ENCODE measurements at regions not wholly inside any gene's neighbourhood (a gene's known extent, or its start where the extent isn't known, plus 50 kb on each side); places are given as distances from the start of the nearest gene placed in this dataset.
A peak's percentile ranks its signal among the peaks of the same experiment; 100 is the strongest.

- peak overlapping the region in 2 of 4 donors; percentile 32 to 46 for H3K4me3 ChIP-seq
- no peaks in the 10 kb centered on the region for H3K36me3 ChIP-seq
- no peak overlapping the region for H3K27ac ChIP-seq
- H3K9me3 ChIP-seq, result no peaks in the 10 kb centered on the region
- H3K4me1 ChIP-seq, result peaks cover 0 to 1% (median 0%) of the 10 kb centered on the region in 4 donors
- 22 to 24% methylated on average over 9 of the region's 9 CpGs for WGBS, 2 donors
- TF ChIP-seq POLR2A (IDR thresholded peaks at IDR 0.05) (no peak), CTCF (IDR thresholded peaks at IDR 0.05) (peak; percentile 56 to 76 (median 73)), EP300 (IDR thresholded peaks at IDR 0.05) (no peak)
- DNase-seq (ENCODE audit: low spot score in 2 of 2), result peak in 1 of 2 donors; percentile 62
- H3K27me3 ChIP-seq, result peaks cover 0 to 3% of the 10 kb centered on the region in 2 donors
Observed at GRCh38 chr10:15433850-15434537, 62.9 kb upstream of the FAM171A1 start.

- H3K9me3 ChIP-seq, result no peaks in the 10 kb centered on the region
- H3K36me3 ChIP-seq, result no peaks in the 10 kb centered on the region
- no peak overlapping the region for H3K27ac ChIP-seq
- peaks cover 0 to 3% of the 10 kb centered on the region in 2 donors for H3K27me3 ChIP-seq
- TF ChIP-seq EP300 (IDR thresholded peaks at IDR 0.05), result no peak
- TF ChIP-seq POLR2A (IDR thresholded peaks at IDR 0.05), result no peak
- TF ChIP-seq CTCF (IDR thresholded peaks at IDR 0.05), result no peak
- H3K4me1 ChIP-seq, result no peaks in the 10 kb centered on the region
- DNase-seq (ENCODE audit: low spot score in 2 of 2), result no peak
- no peak overlapping the region for H3K4me3 ChIP-seq
- 55 to 59% methylated on average over 7 of the region's 7 CpGs for WGBS, 2 donors
Observed at GRCh38 chr10:15432266-15432665, 61.2 kb upstream of the FAM171A1 start.

- H3K27ac ChIP-seq, result no peak overlapping the region
- no peak for DNase-seq (ENCODE audit: low spot score in 2 of 2)
- no peak for TF ChIP-seq POLR2A (IDR thresholded peaks at IDR 0.05)
- TF ChIP-seq CTCF (IDR thresholded peaks at IDR 0.05), result no peak
- no peak for TF ChIP-seq EP300 (IDR thresholded peaks at IDR 0.05)
- 76 to 78% methylated on average over 7 of the region's 7 CpGs for WGBS, 2 donors
- no peaks in the 10 kb centered on the region for H3K9me3 ChIP-seq
- H3K4me1 ChIP-seq, result no peaks in the 10 kb centered on the region
- no peak overlapping the region for H3K4me3 ChIP-seq
- H3K36me3 ChIP-seq, result no peaks in the 10 kb centered on the region
- peaks cover 0 to 3% of the 10 kb centered on the region in 2 donors for H3K27me3 ChIP-seq
Observed at GRCh38 chr10:15430969-15431771, 60.1 kb upstream of the FAM171A1 start.

- no peak overlapping the region for H3K27ac ChIP-seq
- WGBS, 2 donors, result 68 to 73% methylated on average over 2 of the region's 2 CpGs
- H3K36me3 ChIP-seq, result no peaks in the 10 kb centered on the region
- DNase-seq (ENCODE audit: low spot score in 2 of 2), result no peak
- TF ChIP-seq EP300 (IDR thresholded peaks at IDR 0.05), result no peak
- no peak for TF ChIP-seq CTCF (IDR thresholded peaks at IDR 0.05)
- no peak for TF ChIP-seq POLR2A (IDR thresholded peaks at IDR 0.05)
- no peaks in the 10 kb centered on the region for H3K4me1 ChIP-seq
- no peak overlapping the region for H3K4me3 ChIP-seq
- no peaks in the 10 kb centered on the region for H3K9me3 ChIP-seq
- H3K27me3 ChIP-seq, result peaks cover 0 to 3% of the 10 kb centered on the region in 2 donors
Observed at GRCh38 chr10:15428681-15429080, 57.6 kb upstream of the FAM171A1 start.

GRCh38 chr10:15427843-15428414 lies 56.8 kb upstream of the FAM171A1 start:
- no peak overlapping the region for H3K4me3 ChIP-seq
- no peaks in the 10 kb centered on the region for H3K36me3 ChIP-seq
- no peak overlapping the region for H3K27ac ChIP-seq
- 35 to 36% methylated on average over 5 of the region's 5 CpGs for WGBS, 2 donors
- H3K27me3 ChIP-seq, result peaks cover 0 to 3% of the 10 kb centered on the region in 2 donors
- DNase-seq (ENCODE audit: low spot score in 2 of 2), result no peak
- no peaks in the 10 kb centered on the region for H3K4me1 ChIP-seq
- TF ChIP-seq POLR2A (IDR thresholded peaks at IDR 0.05) (no peak), EP300 (IDR thresholded peaks at IDR 0.05) (no peak), CTCF (IDR thresholded peaks at IDR 0.05) (peak; percentile 21 to 56 (median 33))
- no peaks in the 10 kb centered on the region for H3K9me3 ChIP-seq

All from tibial nerve (tissue), 4 donors.